ENCODE measurements at regions not wholly inside any gene's neighbourhood (a gene's known extent, or its start where the extent isn't known, plus 50 kb on each side); places are given as distances from the start of the nearest gene placed in this dataset.
"Not testable (repeated sequence)": the region's sequence is repeated elsewhere in the genome, so short reads cannot be mapped to it uniquely, and the experiment has no call there.

DNA sequence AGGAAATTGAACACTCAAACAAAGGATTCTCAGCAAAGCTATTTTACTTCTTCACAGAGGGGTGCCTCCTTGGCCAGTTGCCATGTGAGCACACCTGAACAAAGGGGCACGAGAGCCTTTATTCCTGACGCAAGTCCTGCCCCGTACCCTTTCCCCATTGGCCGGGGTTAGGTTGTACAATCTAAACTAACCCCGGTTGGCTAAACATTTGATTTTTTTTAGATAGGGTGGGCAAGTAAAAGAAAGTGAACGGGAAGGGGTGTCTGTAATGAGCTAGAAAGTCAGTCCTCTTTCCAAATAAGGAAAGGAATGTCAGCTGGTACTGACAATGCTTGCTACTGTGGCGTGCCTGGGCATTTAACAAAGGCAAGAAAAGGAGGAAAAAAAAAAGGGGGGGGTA is 135.5 kb upstream of the CDKN3 start:
- DNase-seq, result no peak

DNA sequence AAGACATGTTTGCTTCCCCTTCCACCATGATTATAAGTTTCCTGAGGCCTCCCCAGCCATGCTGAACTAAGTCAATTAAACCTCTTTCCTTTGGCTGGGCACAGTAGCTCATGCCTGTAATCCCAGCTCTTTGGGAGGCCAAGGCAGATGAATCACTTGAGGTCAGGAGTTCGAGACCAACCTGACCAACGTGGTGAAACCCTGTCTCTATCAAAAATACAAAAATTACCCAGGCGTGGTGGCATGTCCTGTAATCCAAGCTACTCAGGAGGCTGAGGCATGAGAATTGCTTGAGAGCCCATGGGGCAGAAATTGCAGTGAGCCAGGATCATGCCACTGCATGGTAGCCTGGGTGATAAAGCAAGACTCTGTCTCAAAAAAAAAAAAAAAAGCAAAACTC is 130.2 kb upstream of the CDKN3 start:
- not testable (repeated sequence) for DNase-seq

DNA sequence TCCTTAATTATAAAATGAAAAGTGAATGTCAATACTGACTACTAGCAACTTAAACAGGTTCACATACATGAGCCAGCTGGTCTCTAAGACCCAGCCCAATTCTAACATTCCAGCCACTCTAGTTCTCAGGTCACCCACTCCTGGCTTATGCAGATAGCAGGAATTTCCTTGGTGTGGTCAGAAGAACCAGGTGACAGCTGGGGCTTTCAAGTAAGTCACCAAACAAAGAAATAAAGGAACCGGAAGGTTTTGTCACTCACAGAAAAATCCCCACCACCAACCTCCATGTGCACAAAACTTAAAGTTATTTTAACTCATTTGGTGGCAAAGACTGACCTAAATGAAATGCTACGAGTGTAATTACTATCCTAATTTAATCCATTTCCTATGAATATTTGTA is 129.6 kb upstream of the CDKN3 start:
- DNase-seq, result no peak

DNA sequence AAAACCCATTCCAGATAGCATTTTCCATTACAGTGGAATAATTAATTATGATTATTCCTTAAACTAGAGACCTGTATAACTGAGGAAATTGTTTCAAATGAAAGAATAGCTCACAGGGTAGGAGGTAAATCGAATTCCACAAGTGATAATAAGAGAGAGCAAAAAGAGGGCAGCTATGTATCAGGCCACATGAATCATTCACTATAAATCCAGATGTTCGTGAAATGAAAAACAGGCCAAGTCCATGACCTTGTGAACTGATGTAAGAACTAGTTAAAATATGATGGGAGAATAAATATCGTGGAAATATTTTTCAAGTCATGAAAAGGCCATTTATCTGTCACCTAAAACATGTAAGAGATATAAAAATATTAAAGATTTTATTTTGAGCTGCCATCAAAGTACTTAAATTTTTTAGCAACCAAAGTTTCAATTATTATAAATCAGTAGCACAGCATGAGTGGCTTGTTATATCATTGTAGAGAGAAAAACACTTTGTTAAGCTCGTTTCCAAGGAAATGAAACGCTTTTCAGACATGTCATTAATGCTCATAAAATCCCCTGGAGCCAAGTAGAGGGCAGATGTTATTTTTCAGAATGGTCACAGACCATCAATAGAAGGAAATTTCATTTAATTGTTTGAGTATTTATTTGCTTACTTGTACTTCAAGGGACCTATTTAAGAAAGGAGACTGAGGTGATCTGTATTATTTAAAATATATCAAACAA is 120.6 kb upstream of the CDKN3 start:
- no peak for DNase-seq

DNA sequence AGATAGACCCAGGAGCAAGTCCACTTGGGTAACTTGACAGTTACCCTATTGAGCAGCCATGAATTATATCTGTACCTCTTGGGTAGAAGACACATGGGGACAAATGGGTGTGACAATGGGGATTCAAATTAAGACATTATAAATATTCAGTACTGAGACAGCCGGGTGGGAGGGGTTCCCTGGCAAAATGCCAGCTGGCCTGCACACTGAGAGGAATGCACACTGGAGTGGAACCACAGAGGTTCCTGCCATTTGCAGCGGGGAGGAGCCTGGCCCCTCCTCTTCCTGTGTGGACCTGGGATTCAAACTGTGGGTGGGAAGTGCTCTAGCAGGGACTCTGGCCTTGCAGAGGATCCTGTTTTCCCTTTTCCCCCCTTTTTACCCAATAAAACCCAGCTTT is 118.7 kb upstream of the CDKN3 start:
- DNase-seq, result peak; percentile 14

DNA sequence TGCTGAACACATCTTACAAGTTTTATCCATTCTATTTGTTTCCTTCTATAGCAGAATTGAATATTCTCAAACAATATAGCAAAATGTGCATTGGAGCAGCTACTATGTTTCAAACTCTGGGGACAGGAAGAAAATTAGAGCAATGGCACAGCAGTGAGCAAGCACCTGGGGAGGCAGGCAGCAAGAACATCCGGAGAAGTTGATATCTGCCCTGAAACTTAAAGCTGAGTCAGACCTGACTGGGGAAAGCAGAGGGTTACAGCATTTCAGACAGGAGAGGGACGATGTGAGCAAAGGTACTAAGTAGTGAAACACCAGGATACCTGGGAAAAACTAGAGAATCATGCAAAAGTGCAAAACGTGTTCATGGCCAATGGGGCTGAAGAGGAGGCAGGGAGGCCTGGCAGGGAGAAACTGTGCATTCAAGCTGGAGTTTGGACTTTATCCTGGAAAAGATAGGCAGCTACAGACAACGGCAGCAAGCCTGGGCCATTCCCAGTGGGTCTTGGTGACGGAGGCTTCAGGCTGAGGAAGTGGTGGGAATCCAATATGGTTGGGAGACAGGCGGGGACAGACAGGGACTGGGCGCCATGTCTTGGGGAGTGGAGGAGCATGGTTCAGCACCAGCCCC is 118.0 kb upstream of the CDKN3 start:
- DNase-seq, result no peak

DNA sequence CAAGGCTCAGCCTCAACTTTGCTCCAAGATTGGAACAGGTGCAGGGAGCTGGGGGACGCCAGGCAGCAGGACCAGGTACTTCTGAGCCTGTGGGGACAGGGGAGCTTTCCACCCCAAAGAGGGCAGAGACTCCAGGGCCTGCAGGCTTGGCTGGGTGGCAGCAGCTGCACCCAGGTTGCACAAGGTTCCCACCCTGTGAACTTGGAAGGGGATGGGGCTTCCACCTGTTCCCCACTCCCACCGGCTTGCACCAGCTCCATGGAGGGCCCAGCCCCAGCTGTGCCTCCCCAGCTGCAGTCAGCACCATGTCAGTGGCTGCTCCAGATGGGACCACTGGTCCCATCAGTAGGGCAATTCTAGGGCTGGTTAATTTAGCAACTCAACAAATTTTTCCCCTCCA is 114.0 kb upstream of the CDKN3 start:
- DNase-seq, result no peak

DNA sequence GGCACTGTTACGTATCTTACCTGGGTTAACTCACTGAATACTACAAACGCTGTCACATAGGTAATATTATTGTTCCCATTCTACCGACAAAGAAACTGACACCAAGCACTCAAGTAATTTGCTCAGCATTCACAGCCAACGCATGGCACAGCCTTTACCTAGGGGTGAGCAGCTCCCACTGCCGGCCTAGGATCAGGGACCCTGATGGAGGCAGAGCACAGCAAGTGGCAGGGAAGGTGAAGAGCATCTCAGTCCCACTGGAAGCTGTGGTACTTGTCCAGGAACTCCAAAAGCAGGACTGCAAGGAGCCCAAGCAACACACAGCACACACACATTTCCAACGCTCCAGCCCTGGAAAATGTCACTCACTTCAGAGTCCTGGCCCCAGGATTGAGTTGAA is 111.8 kb upstream of the CDKN3 start:
- no peak for DNase-seq

DNA sequence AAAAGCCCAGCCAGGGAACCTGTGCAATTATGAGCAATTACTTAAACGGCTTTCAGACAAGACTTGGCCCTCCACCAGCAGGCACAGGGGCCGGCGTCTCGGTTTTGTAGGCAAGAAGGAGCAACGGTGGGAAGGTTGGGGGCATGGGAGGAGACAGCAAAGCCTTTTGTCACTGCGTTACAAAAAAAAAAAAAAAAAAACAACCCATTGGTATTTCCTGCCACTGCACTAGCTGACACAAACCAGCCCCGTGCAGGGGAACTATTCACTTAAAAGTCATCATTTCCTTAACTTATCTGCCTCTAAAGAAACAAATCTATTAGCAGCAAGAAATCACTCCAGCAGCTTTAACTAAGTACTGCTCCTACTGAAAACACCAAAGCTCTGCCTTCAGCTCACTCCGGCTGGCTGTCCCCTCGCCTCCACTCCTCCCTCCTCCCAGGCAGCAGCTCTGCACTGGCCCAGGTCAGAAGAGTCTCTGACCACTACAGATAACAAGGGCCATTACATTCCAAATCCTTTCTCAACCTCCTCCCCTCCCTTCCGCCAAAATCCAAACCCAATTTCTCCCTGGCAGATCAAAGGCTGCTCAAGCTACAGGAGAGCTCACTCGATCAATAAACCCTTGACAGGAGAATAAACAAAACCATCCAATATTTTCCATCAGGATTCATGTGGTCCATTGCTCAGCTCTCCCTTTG is 105.2 kb upstream of the CDKN3 start:
- DNase-seq, result no peak

DNA sequence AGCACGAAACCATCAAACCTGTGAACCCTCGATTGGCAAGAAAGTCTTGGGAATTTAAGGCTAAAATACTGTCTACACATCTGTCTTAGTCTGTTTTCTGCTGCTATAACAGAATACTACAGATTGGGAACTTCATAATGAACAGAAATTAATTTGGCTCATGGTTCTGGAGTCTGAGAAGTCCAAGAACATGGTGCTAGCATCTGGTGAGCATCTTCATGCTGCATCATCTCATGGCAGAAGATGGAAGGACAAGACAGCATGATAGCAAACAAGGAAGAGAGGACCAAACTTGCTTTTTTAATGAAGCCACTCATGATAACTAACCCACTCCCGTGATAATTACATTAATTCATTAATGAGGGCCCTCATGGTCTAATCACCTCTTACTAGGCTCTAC is 102.0 kb upstream of the CDKN3 start:
- no peak for DNase-seq

DNA sequence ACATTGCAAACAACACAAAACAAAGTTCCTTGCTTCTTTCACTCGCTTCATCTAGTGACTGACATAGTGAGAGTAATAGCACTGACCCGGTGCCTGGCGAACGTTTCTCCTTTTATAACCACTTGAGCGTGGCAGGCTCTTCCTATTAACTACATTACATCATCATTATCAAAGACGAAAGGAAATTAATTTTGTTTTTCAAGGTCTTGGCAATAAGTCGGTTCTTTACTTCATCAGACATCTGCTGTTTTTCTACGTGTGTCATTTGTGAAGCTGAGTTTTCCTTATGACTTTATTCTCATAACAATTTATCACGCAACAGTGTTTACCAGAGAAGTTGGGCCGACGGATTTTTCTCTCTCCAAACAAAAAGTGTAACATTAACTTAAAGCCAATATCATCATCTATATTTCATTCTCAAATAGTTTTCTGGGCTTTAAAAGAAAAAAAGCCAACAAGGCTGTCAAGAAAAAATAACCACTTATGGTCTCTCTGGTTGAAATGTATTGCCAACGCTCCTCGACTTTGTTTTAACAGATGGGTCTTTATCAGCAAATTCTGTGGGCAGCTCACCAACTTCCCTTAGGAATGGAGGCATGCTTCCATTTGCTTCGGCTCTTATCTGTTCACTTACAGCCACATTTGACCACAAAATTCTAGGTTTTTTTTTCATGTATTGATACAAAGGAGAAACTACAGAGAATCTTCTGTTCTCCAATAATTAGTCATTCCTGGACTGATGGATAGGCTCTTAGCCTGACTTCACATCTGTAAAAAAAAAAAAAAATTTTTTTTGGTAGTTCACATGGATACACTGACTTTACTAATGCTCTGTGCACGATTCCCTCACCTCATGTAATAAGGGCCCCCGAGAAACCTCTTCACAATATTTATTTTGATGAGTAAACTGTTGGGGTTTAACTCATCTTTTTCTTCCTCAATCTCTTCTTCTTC is 97.1 kb upstream of the CDKN3 start:
- DNase-seq, result no peak

DNA sequence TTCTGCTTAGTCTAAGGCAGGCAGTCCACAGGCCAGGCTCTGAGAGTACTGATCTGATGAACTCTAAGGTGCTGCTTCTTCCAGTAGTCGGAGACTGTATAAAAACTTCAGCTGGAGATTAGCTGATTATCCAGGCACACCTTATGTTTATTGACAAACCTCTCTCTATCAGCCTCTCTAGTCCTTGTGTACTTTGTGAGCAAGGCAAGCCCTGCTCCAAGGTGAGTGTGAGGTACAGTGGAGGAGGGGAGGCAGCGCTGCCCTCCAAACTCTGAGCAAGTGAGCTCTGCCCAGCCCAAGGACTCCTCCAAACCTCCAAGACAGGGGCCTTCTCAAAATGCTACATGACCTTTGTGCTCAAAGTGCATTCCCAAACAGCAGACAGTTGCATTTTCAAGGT is 95.9 kb upstream of the CDKN3 start:
- DNase-seq, result no peak

DNA sequence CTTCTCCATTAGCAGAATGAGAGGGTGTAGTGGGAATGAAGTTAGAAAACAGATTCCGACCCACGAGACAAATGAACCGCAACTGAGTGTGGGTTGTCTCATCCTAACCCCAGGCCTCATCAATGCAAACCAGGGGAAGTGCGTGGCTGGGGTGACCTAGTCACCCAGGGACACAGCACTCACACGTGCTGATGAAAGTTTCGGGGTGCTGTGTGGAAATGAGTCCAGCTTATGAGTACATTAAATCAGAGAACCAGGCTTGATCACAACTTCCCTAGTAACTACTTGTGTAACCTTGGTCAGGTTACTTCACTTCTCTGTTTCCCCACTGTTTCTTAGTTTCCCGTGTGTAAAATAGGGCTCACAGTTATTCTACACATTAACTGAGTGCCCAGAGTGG is 95.4 kb upstream of the CDKN3 start:
- peak; percentile 2 for DNase-seq

DNA sequence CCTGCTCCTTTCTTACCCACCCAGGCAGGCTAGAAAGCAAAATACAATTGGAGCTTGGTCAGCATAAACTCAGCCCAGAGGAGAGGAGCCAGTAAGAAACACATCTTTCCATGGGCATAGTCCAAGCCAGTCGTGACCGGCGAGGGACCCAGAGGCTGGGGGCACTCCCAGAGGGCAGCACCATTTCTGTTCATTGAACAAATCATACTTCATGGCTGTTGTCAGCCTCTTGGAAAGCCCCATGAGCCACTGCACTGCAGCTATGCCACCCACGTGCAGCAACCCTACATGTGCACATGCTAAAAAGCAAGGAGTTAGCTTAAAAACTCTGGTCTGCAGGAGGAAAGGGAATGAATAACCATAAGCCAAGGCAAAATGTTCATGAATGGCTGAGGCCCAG is 90.0 kb upstream of the CDKN3 start:
- DNase-seq, result no peak

DNA sequence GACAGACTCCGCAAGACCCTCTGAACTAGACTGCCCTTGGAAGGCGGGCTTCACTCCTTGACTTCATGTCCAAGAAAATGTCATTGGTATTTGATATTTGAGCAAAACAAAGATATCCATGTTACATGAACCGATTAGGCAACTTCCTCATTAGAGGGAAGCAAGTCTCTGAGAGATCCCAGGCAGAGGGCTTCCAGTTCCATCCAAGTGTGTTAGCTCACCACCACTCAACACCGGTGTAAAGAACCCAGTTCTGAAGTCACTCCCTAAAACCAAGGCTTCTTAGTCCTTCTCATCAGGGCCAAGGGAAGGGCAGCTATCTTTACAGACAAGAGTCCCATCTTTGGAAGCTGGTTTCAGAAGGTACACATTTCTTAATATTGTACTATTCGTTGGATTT is 87.2 kb upstream of the CDKN3 start:
- no peak for DNase-seq

DNA sequence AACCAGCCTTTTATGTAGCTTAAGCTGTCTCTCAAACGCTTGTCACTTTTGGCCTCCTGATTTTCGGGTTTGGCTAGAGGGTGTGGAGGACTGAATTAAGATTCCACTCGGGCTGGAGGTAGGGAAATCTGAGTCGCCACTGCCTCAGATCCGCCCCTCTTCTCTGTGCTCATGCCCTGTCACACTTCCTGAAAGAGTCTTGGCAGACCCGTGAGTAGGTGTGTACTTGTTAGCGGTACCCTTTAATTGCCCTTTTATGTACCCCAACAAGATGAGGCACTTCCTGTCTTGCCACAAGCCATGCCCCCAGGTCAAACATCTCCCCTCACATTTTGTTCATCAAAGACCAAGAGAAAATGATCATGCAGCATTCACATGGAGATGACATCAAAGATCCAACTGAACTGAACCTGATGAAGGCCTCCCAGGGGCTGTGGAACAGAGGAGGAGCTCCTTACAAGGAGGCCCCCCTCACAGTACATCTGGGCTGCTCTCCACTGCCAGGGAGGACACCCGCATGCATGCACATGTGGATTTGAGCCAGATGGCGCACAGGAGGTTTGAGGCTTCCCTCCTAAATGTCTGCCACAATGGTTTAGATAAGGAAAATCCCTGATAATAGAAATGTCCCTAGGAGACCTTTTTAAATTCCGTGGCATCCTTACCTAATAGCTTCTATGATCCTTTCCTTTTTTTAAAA is 86.5 kb upstream of the CDKN3 start:
- DNase-seq, result no peak

DNA sequence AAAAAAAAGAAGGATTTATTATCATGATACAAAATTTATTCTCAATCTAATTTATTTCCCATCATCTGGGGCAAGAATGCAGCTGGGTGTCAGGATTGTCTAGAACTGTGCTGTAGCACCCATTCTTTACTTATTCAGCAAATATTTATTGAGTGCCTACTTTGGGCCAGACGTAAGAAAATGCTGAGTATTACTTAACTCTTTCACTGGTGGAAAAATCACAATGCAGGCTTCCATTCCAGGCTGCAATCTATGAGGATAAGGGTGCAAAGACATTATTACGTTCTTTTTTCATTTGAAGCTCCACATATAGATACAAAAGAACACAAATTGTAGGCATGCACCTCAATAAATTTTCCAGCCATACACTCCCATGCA is 86.0 kb upstream of the CDKN3 start:
- no peak for DNase-seq

DNA sequence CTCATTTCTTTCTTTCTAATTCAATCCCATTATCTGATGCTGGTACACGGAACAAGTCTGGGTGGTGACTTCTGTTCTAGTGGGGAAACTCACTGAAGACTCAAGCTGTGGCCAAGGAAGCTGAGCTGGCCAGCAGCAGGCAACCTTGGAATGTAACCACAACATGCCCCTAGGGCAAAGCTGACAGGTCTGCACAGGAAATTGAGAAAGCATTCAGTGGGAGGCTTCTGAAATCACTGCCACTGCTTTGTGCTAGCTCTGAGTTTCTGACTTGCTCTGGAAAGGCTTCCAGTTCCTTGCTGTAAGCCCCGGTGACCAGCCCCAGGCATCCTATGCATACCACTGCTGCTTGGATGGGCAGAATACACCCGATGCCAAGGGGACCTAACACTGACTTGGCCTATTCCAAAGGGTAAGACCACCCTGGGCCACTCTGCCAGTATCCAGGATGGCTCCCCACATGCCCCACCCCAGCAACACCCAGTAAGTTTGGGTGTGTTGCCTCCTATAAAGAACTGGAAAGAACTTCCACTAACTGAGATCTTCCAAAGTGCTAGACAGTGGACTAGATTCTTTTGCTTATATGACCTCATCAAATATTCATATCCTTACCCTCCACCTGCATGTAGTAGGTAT is 84.5 kb upstream of the CDKN3 start:
- DNase-seq, result no peak

DNA sequence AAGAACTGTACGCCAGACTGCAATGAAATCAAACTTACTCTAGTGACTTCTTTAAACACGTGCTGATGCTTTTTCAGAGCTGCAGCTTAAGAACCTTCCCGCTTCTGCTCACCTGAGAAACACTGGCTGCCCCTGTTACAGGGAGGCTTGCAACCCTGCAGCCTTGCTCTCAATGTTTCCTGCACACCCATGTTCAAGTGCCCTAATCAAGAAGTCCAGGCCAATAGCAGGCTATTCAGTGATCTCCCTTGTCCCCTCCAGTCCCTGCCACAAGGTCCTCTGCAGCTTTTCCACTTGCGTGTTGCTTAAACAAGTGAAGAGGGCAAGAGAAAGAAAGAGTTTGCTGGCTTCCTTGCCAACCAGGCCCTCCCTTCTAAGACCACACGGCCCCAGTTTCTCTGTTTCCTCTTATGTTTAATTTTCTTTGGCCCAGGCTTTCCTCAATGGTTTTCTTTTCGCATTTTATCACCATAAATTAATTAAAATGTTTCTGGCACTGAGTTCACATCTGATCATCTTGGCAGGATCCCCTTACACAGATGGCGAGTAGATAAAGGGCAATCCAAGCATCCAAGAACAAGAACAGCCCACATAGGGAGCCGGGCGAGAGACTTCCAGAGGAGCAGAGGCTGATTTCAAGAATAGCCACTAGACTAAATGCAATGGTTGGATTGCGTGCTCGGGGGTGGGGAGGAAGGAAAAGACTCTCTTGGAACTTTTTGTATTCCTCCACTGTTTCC is 82.3 kb upstream of the CDKN3 start:
- no peak for DNase-seq

DNA sequence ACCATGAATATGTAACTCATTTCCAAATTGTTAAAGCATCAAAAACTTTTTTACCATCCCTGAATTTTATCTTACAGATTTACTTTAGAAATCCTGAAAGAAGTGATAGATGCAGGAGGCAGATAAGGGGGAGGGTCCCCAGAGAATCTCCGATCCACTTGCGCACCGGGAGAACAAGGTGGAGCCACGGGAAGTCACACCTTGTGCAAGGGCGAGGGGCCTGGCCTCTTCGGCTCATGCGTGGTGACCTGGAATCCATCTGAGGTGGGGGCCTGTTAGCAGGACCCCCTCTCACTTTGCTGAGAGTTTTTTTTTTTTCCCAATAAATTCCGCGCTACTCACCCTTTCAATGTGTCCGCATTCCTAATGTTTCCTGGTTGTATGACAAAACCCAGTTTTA is 80.2 kb upstream of the CDKN3 start:
- no peak for DNase-seq

DNA sequence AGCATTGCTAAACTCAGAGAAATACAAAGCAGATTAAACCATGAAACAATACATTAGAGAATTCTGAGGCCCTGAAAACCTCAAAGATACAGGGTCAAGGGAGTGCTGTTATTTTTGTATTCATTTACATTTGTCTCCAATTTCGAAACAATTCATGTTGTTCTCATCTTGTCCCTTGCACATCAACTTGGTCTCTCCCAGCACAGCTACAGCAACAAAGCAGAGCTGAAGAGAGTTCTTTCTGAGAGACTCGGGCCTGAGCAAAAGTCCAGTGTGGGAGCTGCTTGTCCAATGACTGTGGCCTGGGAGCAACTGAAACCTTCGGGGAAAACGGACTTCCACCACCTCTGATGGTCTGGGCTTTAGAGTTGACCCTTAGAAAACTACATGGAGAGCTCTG is 79.4 kb upstream of the CDKN3 start:
- no peak for DNase-seq
